HepG2 (cell line): ENCODE measurements at regions not wholly inside any gene's neighbourhood (a gene's known extent, or its start where the extent isn't known, plus 50 kb on each side); places are given as distances from the start of the nearest gene placed in this dataset.

Experiments used
- BCL6 ChIP-seq: IDR thresholded peaks from 2 replicates; pipeline ENCODE4 v1.6.1; 2016; ENCODE audit warnings: missing genetic modification reagents, missing compliant biosample characterization
- CEBPZ ChIP-seq: IDR thresholded peaks from 2 replicates; pipeline ENCODE4 v1.6.1; 2012; ENCODE audit warnings: low read length, improper control_type of control experiment
- CENPX ChIP-seq: sonication (generic); formaldehyde crosslinking; IDR thresholded peaks from 2 replicates; pipeline ENCODE4 v1.9.0; 2021; ENCODE audit warnings: mild to moderate bottlenecking, missing genetic modification reagents, moderate library complexity
- DZIP1 ChIP-seq: sonication (generic); formaldehyde crosslinking; IDR thresholded peaks from 2 replicates; pipeline ENCODE4 v1.5.0; 2020; ENCODE audit warnings: mild to moderate bottlenecking, missing genetic modification reagents
- FOXP1 ChIP-seq, 2 experiments: fragments of 450-650 bp in 1 of 2; IDR thresholded peaks; 2 replicates each; pipeline ENCODE4 v1.6.1; 2017 to 2018; ENCODE audit warnings: antibody characterized with exemption in 1 of 2
- HOXA5 ChIP-seq: sonication (generic); formaldehyde crosslinking; IDR thresholded peaks from 2 replicates; pipeline ENCODE4 v1.4.0; 2020; ENCODE audit warnings: missing genetic modification reagents
- IKZF4 ChIP-seq: sonication (generic); formaldehyde crosslinking; IDR thresholded peaks from 2 replicates; pipeline ENCODE4 v1.5.1; 2020; ENCODE audit warnings: borderline replicate concordance, mild to moderate bottlenecking, low read depth, missing genetic modification reagents; ENCODE audit errors: not compliant biosample characterization
- NR2F6 ChIP-seq, 2 experiments: IDR thresholded peaks; 2 replicates each; pipeline ENCODE4 v1.6.1; 2016; ENCODE audit warnings: antibody characterized with exemption in 1 of 2, mild to moderate bottlenecking in 1 of 2
- PBX3 ChIP-seq: sonication (generic); formaldehyde crosslinking; IDR thresholded peaks from 2 replicates; pipeline ENCODE4 v1.8.1; 2023; ENCODE audit warnings: missing genetic modification reagents, inconsistent platforms, borderline replicate concordance
- REPIN1 ChIP-seq: sonication (generic); formaldehyde crosslinking; IDR thresholded peaks from 2 replicates; pipeline ENCODE4 v1.8.0; 2022; ENCODE audit warnings: missing genetic modification reagents, low read depth, mild to moderate bottlenecking, borderline replicate concordance
- RXRB ChIP-seq: IDR thresholded peaks from 2 replicates; pipeline ENCODE4 v1.6.1; 2016; ENCODE audit warnings: borderline replicate concordance, missing genetic modification reagents, missing compliant biosample characterization
- SIN3A ChIP-seq: IDR thresholded peaks from 2 replicates; pipeline ENCODE4 v1.6.1; 2011; ENCODE audit warnings: low read depth, mild to moderate bottlenecking, control low read depth, low read length, borderline replicate concordance
- TFDP1 ChIP-seq: IDR thresholded peaks from 2 replicates; pipeline ENCODE4 v1.6.1; 2016; ENCODE audit warnings: missing compliant biosample characterization, missing genetic modification reagents, borderline replicate concordance
- ZBTB38 ChIP-seq: sonication (generic); formaldehyde crosslinking; IDR thresholded peaks from 2 replicates; pipeline ENCODE4 v1.5.1; 2020; ENCODE audit warnings: mild to moderate bottlenecking, missing genetic modification reagents
- ZNF260 ChIP-seq: sonication (generic); formaldehyde crosslinking; IDR thresholded peaks from 2 replicates; pipeline ENCODE4 v1.4.0; 2020; ENCODE audit warnings: missing genetic modification reagents, low read depth, mild to moderate bottlenecking, borderline replicate concordance
- ZNF280B ChIP-seq: sonication (generic); formaldehyde crosslinking; IDR thresholded peaks from 2 replicates; pipeline ENCODE4 v1.5.0; 2020; ENCODE audit warnings: missing genetic modification reagents, mild to moderate bottlenecking, borderline replicate concordance
- ZNF562 ChIP-seq: sonication (generic); formaldehyde crosslinking; IDR thresholded peaks from 2 replicates; pipeline ENCODE4 v1.8.0; 2022; ENCODE audit warnings: missing genetic modification reagents, borderline replicate concordance
- ZNF720 ChIP-seq: sonication (generic); formaldehyde crosslinking; IDR thresholded peaks from 2 replicates; pipeline ENCODE4 v1.4.0; 2020; ENCODE audit warnings: missing genetic modification reagents

- TF ChIP-seq DZIP1 (CRISPR knock-in tag): 0 out of 2 replicates have a peak, but pooled peaks have one; percentile 65
- TF ChIP-seq BCL6: peak; percentile 82
- TF ChIP-seq ZBTB38: peak; percentile 76
- TF ChIP-seq ZNF720 (CRISPR knock-in tag): no peak
- TF ChIP-seq ZNF562 (CRISPR knock-in tag): no peak
- peak; percentile 85 for TF ChIP-seq NR2F6 (IDR thresholded peaks at IDR 0.05)
- TF ChIP-seq NR2F6 (CRISPR knock-in tag; IDR thresholded peaks at IDR 0.05): peak; percentile 73
- TF ChIP-seq FOXP1 (IDR thresholded peaks at IDR 0.05): no peak
- TF ChIP-seq FOXP1 (CRISPR knock-in tag; IDR thresholded peaks at IDR 0.05): peak; percentile 87
- no peak for TF ChIP-seq CENPX (CRISPR knock-in tag)
- TF ChIP-seq ZNF280B: peak; percentile 72; the same call in 1 of the 2 replicates
- no peak; the same call in none of the 2 replicates for TF ChIP-seq HOXA5
- TF ChIP-seq SIN3A: 0 out of 2 replicates have a peak, but pooled peaks have one; percentile 17
- no peak for TF ChIP-seq ZNF260 (CRISPR knock-in tag)
- peak; percentile 91 for TF ChIP-seq RXRB (CRISPR knock-in tag)
- no peak for TF ChIP-seq CEBPZ
- TF ChIP-seq TFDP1 (CRISPR knock-in tag): peak; percentile 67; the same call in 1 of the 2 replicates
- TF ChIP-seq PBX3 (CRISPR knock-in tag): no peak
- no peak for TF ChIP-seq IKZF4 (CRISPR knock-in tag)
- TF ChIP-seq REPIN1 (CRISPR knock-in tag): peak; percentile 34; the same call in 1 of the 2 replicates
Measured at GRCh38 chr17:72518753-72519597, 398.2 kb downstream of the SOX9 start (continued).
